ENCODE measurements at regions not wholly inside any gene's neighbourhood (a gene's known extent, or its start where the extent isn't known, plus 50 kb on each side); places are given as distances from the start of the nearest gene placed in this dataset.

DNA sequence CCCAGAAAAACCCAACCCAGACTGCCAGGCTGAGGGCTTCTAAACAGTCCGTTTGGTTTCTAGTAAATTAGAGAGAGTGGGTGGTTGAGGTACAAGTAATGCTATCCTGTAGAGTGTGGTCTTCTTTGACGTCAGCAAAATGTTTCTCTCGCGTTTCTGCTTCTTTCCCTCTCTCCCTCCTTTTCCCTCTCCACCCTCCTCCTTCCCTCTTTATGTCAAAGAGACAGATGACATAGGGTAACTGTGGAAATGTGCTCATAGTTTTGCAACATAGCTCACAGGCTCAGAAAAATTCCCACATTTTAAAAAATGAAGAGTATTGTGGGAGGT lies 158.3 kb downstream of the TOMM20 start:
- TF ChIP-seq TCF7L2 (IDR thresholded peaks at IDR 0.05; ENCODE audit: low read depth, low read length), result no peak
- TF ChIP-seq, protein P1, sequence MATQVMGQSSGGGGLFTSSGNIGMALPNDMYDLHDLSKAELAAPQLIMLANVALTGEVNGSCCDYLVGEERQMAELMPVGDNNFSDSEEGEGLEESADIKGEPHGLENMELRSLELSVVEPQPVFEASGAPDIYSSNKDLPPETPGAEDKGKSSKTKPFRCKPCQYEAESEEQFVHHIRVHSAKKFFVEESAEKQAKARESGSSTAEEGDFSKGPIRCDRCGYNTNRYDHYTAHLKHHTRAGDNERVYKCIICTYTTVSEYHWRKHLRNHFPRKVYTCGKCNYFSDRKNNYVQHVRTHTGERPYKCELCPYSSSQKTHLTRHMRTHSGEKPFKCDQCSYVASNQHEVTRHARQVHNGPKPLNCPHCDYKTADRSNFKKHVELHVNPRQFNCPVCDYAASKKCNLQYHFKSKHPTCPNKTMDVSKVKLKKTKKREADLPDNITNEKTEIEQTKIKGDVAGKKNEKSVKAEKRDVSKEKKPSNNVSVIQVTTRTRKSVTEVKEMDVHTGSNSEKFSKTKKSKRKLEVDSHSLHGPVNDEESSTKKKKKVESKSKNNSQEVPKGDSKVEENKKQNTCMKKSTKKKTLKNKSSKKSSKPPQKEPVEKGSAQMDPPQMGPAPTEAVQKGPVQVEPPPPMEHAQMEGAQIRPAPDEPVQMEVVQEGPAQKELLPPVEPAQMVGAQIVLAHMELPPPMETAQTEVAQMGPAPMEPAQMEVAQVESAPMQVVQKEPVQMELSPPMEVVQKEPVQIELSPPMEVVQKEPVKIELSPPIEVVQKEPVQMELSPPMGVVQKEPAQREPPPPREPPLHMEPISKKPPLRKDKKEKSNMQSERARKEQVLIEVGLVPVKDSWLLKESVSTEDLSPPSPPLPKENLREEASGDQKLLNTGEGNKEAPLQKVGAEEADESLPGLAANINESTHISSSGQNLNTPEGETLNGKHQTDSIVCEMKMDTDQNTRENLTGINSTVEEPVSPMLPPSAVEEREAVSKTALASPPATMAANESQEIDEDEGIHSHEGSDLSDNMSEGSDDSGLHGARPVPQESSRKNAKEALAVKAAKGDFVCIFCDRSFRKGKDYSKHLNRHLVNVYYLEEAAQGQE (IDR thresholded peaks at IDR 0.05; ENCODE audit: insufficient read depth in 1 of 2, low read depth in 2 of 2, low read length in 1 of 2), result no peak
- no peak for TF ChIP-seq SIN3A (IDR thresholded peaks at IDR 0.05; ENCODE audit: borderline replicate concordance, insufficient read depth, low read depth, low read length)
- no peak for TF ChIP-seq CTCF (IDR thresholded peaks at IDR 0.05)
- TF ChIP-seq POLR2AphosphoS5 (IDR thresholded peaks at IDR 0.05; ENCODE audit: low read depth, low read length), result no peak
- Histone ChIP-seq H3K27ac (ENCODE audit: low read length) (peak overlapping the region; percentile 100), H3K4me1 (ENCODE audit: control insufficient read depth, insufficient read depth, low read length) (peaks cover 64% of the 10 kb centered on the region), H3K4me3 (ENCODE audit: low read depth in 2 of 2, low read length in 2 of 2) (no peak overlapping the region), H3K36me3 (ENCODE audit: control insufficient read depth, insufficient read depth, low read length) (no peaks in the 10 kb centered on the region), H3K9me3 (ENCODE audit: control insufficient read depth, insufficient read depth, low read depth, low read length) (no peaks in the 10 kb centered on the region), H3K27me3 (ENCODE audit: control insufficient read depth, insufficient read depth, low read length) (no peaks in the 10 kb centered on the region)
- POLR2A ChIA-PET, result interaction anchor here (0.7 kb wide), 1 partner anchor 44 kb away, joined by 7 read pairs; no protein-coding TSS in a partner anchor
- CTCF ChIA-PET, result interaction anchor here (0.6 kb wide), 2 partner anchors 45 to 117 kb away, joined by 3 to 4 read pairs; no protein-coding TSS in a partner anchor
- intact Hi-C loops (cut with micrococcal nuclease; ENCODE audit: unreplicated experiment) (no loop called here), in situ Hi-C loops (cut with HindIII; ENCODE audit: low pct_unique_long_range_greater_than_20kb, low sequenced_read_pairs) (loop anchor here (25.0 kb wide), 1 partner anchor 358 kb away; the partner anchor contains the start of gene IRF2BP2)
- DNase-seq (ENCODE audit: low read depth, low spot score) (no peak), ATAC-seq (no peak)
- BruUV-seq (replicated peaks), result no TSS peak

- intact Hi-C loops (cut with micrococcal nuclease; ENCODE audit: unreplicated experiment) (no loop called here), in situ Hi-C loops (cut with HindIII; ENCODE audit: low pct_unique_long_range_greater_than_20kb, low sequenced_read_pairs) (loop anchor here (25.0 kb wide), 1 partner anchor 357 kb away; the partner anchor contains the start of gene IRF2BP2)
- Histone ChIP-seq H3K9me3 (ENCODE audit: control insufficient read depth, insufficient read depth, low read depth, low read length) (no peaks in the 10 kb centered on the region), H3K4me3 (ENCODE audit: low read depth in 2 of 2, low read length in 2 of 2) (no peak overlapping the region), H3K27ac (ENCODE audit: low read length) (peak overlapping the region; percentile 100), H3K36me3 (ENCODE audit: control insufficient read depth, insufficient read depth, low read length) (no peaks in the 10 kb centered on the region), H3K4me1 (ENCODE audit: control insufficient read depth, insufficient read depth, low read length) (peaks cover 64% of the 10 kb centered on the region), H3K27me3 (ENCODE audit: control insufficient read depth, insufficient read depth, low read length) (no peaks in the 10 kb centered on the region)
- BruUV-seq (replicated peaks), result no TSS peak
- ATAC-seq, result peak; percentile 50
- peak; percentile 57; the same call in 1 of the 2 replicates for TF ChIP-seq TCF7L2 (IDR thresholded peaks at IDR 0.05; ENCODE audit: low read depth, low read length)
- TF ChIP-seq, protein P1 (IDR thresholded peaks at IDR 0.05; ENCODE audit: insufficient read depth in 1 of 2, low read depth in 2 of 2, low read length in 1 of 2), result no peak
- POLR2A ChIA-PET, result no interaction called here
- CTCF ChIA-PET, result interaction anchor here (0.6 kb wide), 2 partner anchors 44 to 117 kb away, joined by 3 to 4 read pairs; no protein-coding TSS in a partner anchor
- no peak for DNase-seq (ENCODE audit: low read depth, low spot score)
Observed at GRCh38 chr1:234969581-234970400, 158.8 kb downstream of the TOMM20 start.

Data from Panc1 (cell line).